Sigmoid colon (tissue), 4 donors: ENCODE measurements at regions not wholly inside any gene's neighbourhood (a gene's known extent, or its start where the extent isn't known, plus 50 kb on each side); places are given as distances from the start of the nearest gene placed in this dataset.

Source experiments
- POLR2A ChIP-seq, 2 donors: fragments of 450-650 bp; IDR thresholded peaks; one replicate each; pipeline ENCODE4 v1.6.1; 2016; ENCODE audit warnings: antibody characterized with exemption in 2 of 2, mild to moderate bottlenecking in 2 of 2, moderate library complexity in 2 of 2
- POLR2AphosphoS5 ChIP-seq, 4 donors: sonication (generic); formaldehyde crosslinking; IDR thresholded peaks; one replicate each; pipeline ENCODE4 v1.6.1; 2017; ENCODE audit warnings: antibody characterized with exemption in 4 of 4
- TF ChIP-seq, protein P1 (sequence below), 4 experiments: fragments of 450-650 bp in 3 of 4; fragments of 200-600 bp in 1 of 4; IDR thresholded peaks; one replicate each; pipeline ENCODE4 v1.5.1; 2016 to 2019; ENCODE audit warnings: antibody characterized with exemption in 4 of 4, mild to moderate bottlenecking in 3 of 4, moderate library complexity in 2 of 4

DNA sequence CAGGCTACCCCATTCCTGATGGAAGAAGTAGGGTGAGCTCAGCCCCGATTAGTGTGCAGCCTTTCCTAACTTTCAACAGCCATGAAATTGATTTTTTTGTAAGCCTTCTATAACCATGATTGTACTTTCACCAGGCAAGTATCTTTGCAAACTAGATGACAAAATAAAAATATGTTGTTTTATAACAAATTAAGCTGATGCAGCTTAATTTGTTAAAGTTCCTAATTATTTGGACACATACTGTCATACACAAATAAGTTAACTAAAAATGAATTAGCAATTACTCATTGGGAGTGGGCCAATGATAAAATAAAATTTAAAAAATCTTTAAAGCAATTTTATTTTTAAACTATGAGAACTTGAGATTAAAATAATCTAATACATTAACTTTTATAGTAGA, 113.1 kb upstream of the FANCL start:
- TF ChIP-seq, protein P1, sequence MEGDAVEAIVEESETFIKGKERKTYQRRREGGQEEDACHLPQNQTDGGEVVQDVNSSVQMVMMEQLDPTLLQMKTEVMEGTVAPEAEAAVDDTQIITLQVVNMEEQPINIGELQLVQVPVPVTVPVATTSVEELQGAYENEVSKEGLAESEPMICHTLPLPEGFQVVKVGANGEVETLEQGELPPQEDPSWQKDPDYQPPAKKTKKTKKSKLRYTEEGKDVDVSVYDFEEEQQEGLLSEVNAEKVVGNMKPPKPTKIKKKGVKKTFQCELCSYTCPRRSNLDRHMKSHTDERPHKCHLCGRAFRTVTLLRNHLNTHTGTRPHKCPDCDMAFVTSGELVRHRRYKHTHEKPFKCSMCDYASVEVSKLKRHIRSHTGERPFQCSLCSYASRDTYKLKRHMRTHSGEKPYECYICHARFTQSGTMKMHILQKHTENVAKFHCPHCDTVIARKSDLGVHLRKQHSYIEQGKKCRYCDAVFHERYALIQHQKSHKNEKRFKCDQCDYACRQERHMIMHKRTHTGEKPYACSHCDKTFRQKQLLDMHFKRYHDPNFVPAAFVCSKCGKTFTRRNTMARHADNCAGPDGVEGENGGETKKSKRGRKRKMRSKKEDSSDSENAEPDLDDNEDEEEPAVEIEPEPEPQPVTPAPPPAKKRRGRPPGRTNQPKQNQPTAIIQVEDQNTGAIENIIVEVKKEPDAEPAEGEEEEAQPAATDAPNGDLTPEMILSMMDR (IDR thresholded peaks at IDR 0.05) = no peak
- no peak for TF ChIP-seq POLR2A (IDR thresholded peaks at IDR 0.05)
- TF ChIP-seq POLR2AphosphoS5 (IDR thresholded peaks at IDR 0.05) = no peak
